ENCODE measurements at regions not wholly inside any gene's neighbourhood (a gene's known extent, or its start where the extent isn't known, plus 50 kb on each side); places are given as distances from the start of the nearest gene placed in this dataset.

- no peaks in the 10 kb centered on the region for H4K20me1 ChIP-seq (ENCODE audit: insufficient read depth, low read length)
- TF ChIP-seq CTCF (IDR thresholded peaks at IDR 0.05; ENCODE audit: insufficient read depth, low read depth, low read length): no peak
- TF ChIP-seq EZH2 (IDR thresholded peaks at IDR 0.05; ENCODE audit: insufficient read depth, low read length): no peak
- no peaks in the 10 kb centered on the region for H3K4me1 ChIP-seq (ENCODE audit: insufficient read depth, low read length)
- H3K9me3 Mint-ChIP-seq (ENCODE audit: unreplicated experiment): peaks cover 6% of the 10 kb centered on the region
- no peak overlapping the region for H3K9ac ChIP-seq (ENCODE audit: low read length)
- no peaks in the 10 kb centered on the region for H3K79me2 ChIP-seq (ENCODE audit: insufficient read depth, low read length)
- no peak overlapping the region for H3K4me3 ChIP-seq (ENCODE audit: insufficient read depth, low read depth, low read length)
- no peaks in the 10 kb centered on the region for H3K27me3 ChIP-seq (ENCODE audit: insufficient read depth, low read length)
- H3K27ac ChIP-seq (ENCODE audit: low read depth, low read length): no peak overlapping the region
- H3K4me1 Mint-ChIP-seq (ENCODE audit: low read depth, unreplicated experiment): peaks cover 20% of the 10 kb centered on the region
- H3K27ac Mint-ChIP-seq (ENCODE audit: unreplicated experiment): no peak overlapping the region
- no peak overlapping the region for H2AFZ ChIP-seq (ENCODE audit: low read depth, low read length)
- H3K27me3 Mint-ChIP-seq (ENCODE audit: low read depth, unreplicated experiment): no peaks in the 10 kb centered on the region
- no peak overlapping the region for H3K4me2 ChIP-seq (ENCODE audit: low read length)
- H3K36me3 ChIP-seq (ENCODE audit: insufficient read depth, low read length): no peaks in the 10 kb centered on the region
- H3K4me3 Mint-ChIP-seq (ENCODE audit: unreplicated experiment): no peak overlapping the region
- no peak for DNase-seq (ENCODE audit: low read depth)
- FAIRE-seq: no peak
- no peaks in the 10 kb centered on the region for H3K9me3 ChIP-seq (ENCODE audit: insufficient read depth, low read depth, low read length)
- H3K36me3 Mint-ChIP-seq (ENCODE audit: low read depth, unreplicated experiment): no peaks in the 10 kb centered on the region
Observed at GRCh38 chr4:60944060-60944459, 256.1 kb upstream of the ADGRL3 start.

GRCh38 chr4:60945641-60946040 is 254.5 kb upstream of the ADGRL3 start:
- no peaks in the 10 kb centered on the region for H3K36me3 ChIP-seq (ENCODE audit: insufficient read depth, low read length)
- no peak for TF ChIP-seq EZH2 (IDR thresholded peaks at IDR 0.05; ENCODE audit: insufficient read depth, low read length)
- TF ChIP-seq CTCF (IDR thresholded peaks at IDR 0.05; ENCODE audit: insufficient read depth, low read depth, low read length): no peak
- no peak overlapping the region for H3K4me2 ChIP-seq (ENCODE audit: low read length)
- no peaks in the 10 kb centered on the region for H3K27me3 Mint-ChIP-seq (ENCODE audit: low read depth, unreplicated experiment)
- H3K4me3 ChIP-seq (ENCODE audit: insufficient read depth, low read depth, low read length): no peak overlapping the region
- no peak overlapping the region for H2AFZ ChIP-seq (ENCODE audit: low read depth, low read length)
- H3K27ac ChIP-seq (ENCODE audit: low read depth, low read length): no peak overlapping the region
- no peak overlapping the region for H3K9ac ChIP-seq (ENCODE audit: low read length)
- peaks cover 22% of the 10 kb centered on the region for H3K4me1 Mint-ChIP-seq (ENCODE audit: low read depth, unreplicated experiment)
- H3K4me3 Mint-ChIP-seq (ENCODE audit: unreplicated experiment): no peak overlapping the region
- no peaks in the 10 kb centered on the region for H3K9me3 ChIP-seq (ENCODE audit: insufficient read depth, low read depth, low read length)
- DNase-seq (ENCODE audit: low read depth) (peak; percentile 18), FAIRE-seq (no peak)
- peak overlapping the region; percentile 50 for H3K27ac Mint-ChIP-seq (ENCODE audit: unreplicated experiment)
- H3K79me2 ChIP-seq (ENCODE audit: insufficient read depth, low read length): no peaks in the 10 kb centered on the region
- no peaks in the 10 kb centered on the region for H3K27me3 ChIP-seq (ENCODE audit: insufficient read depth, low read length)
- no peaks in the 10 kb centered on the region for H4K20me1 ChIP-seq (ENCODE audit: insufficient read depth, low read length)
- H3K4me1 ChIP-seq (ENCODE audit: insufficient read depth, low read length): no peaks in the 10 kb centered on the region
- no peaks in the 10 kb centered on the region for H3K36me3 Mint-ChIP-seq (ENCODE audit: low read depth, unreplicated experiment)
- peaks cover 6% of the 10 kb centered on the region for H3K9me3 Mint-ChIP-seq (ENCODE audit: unreplicated experiment)

- no peak for TF ChIP-seq CTCF (IDR thresholded peaks at IDR 0.05; ENCODE audit: insufficient read depth, low read depth, low read length)
- no peak for TF ChIP-seq EZH2 (IDR thresholded peaks at IDR 0.05; ENCODE audit: insufficient read depth, low read length)
- no peak overlapping the region for H3K27ac Mint-ChIP-seq (ENCODE audit: unreplicated experiment)
- no peaks in the 10 kb centered on the region for H3K27me3 ChIP-seq (ENCODE audit: insufficient read depth, low read length)
- no peaks in the 10 kb centered on the region for H3K9me3 ChIP-seq (ENCODE audit: insufficient read depth, low read depth, low read length)
- H3K27ac ChIP-seq (ENCODE audit: low read depth, low read length): no peak overlapping the region
- peaks cover 6% of the 10 kb centered on the region for H3K9me3 Mint-ChIP-seq (ENCODE audit: unreplicated experiment)
- no peaks in the 10 kb centered on the region for H4K20me1 ChIP-seq (ENCODE audit: insufficient read depth, low read length)
- H3K36me3 Mint-ChIP-seq (ENCODE audit: low read depth, unreplicated experiment): no peaks in the 10 kb centered on the region
- FAIRE-seq: no peak
- H3K4me3 Mint-ChIP-seq (ENCODE audit: unreplicated experiment): no peak overlapping the region
- H3K4me3 ChIP-seq (ENCODE audit: insufficient read depth, low read depth, low read length): no peak overlapping the region
- DNase-seq (ENCODE audit: low read depth): peak; percentile 16
- H3K9ac ChIP-seq (ENCODE audit: low read length): no peak overlapping the region
- H3K27me3 Mint-ChIP-seq (ENCODE audit: low read depth, unreplicated experiment): no peaks in the 10 kb centered on the region
- peaks cover 22% of the 10 kb centered on the region for H3K4me1 Mint-ChIP-seq (ENCODE audit: low read depth, unreplicated experiment)
- no peaks in the 10 kb centered on the region for H3K36me3 ChIP-seq (ENCODE audit: insufficient read depth, low read length)
- H3K4me2 ChIP-seq (ENCODE audit: low read length): no peak overlapping the region
- H3K79me2 ChIP-seq (ENCODE audit: insufficient read depth, low read length): no peaks in the 10 kb centered on the region
- H2AFZ ChIP-seq (ENCODE audit: low read depth, low read length): no peak overlapping the region
- no peaks in the 10 kb centered on the region for H3K4me1 ChIP-seq (ENCODE audit: insufficient read depth, low read length)
Observed at GRCh38 chr4:60948008-60948407, 252.1 kb upstream of the ADGRL3 start.

Measured in astrocyte (in vitro differentiated cells and primary cell).